Mucosa of stomach (tissue), 1 donor: ENCODE measurements at regions not wholly inside any gene's neighbourhood (a gene's known extent, or its start where the extent isn't known, plus 50 kb on each side); places are given as distances from the start of the nearest gene placed in this dataset.
"Not testable (repeated sequence)": the region's sequence is repeated elsewhere in the genome, so short reads cannot be mapped to it uniquely, and the experiment has no call there.

Experiments used
- H3K27me3 ChIP-seq: one replicate; pipeline ENCODE4 v1.7.0; 2013; ENCODE audit warnings: mild to moderate bottlenecking, low read length; ENCODE audit not compliant: control insufficient read depth, insufficient read depth
- H3K36me3 ChIP-seq: one replicate; pipeline ENCODE4 v1.7.0; 2013; ENCODE audit warnings: low read length; ENCODE audit not compliant: control insufficient read depth, insufficient read depth
- H3K4me1 ChIP-seq: one replicate; pipeline ENCODE4 v1.7.0; 2013; ENCODE audit warnings: mild to moderate bottlenecking, low read length; ENCODE audit not compliant: control insufficient read depth, insufficient read depth
- H3K4me3 ChIP-seq: one replicate; pipeline ENCODE4 v1.7.0; 2013; ENCODE audit warnings: low read length
- H3K9ac ChIP-seq: one replicate; pipeline ENCODE4 v1.7.0; 2013; ENCODE audit warnings: mild to moderate bottlenecking, low read length, moderate library complexity
- H3K9me3 ChIP-seq: one replicate; pipeline ENCODE4 v1.7.0; 2013; ENCODE audit warnings: mild to moderate bottlenecking, low read length, moderate library complexity; ENCODE audit not compliant: control insufficient read depth
- donor health status: Pancreatic carcinoma.

DNA sequence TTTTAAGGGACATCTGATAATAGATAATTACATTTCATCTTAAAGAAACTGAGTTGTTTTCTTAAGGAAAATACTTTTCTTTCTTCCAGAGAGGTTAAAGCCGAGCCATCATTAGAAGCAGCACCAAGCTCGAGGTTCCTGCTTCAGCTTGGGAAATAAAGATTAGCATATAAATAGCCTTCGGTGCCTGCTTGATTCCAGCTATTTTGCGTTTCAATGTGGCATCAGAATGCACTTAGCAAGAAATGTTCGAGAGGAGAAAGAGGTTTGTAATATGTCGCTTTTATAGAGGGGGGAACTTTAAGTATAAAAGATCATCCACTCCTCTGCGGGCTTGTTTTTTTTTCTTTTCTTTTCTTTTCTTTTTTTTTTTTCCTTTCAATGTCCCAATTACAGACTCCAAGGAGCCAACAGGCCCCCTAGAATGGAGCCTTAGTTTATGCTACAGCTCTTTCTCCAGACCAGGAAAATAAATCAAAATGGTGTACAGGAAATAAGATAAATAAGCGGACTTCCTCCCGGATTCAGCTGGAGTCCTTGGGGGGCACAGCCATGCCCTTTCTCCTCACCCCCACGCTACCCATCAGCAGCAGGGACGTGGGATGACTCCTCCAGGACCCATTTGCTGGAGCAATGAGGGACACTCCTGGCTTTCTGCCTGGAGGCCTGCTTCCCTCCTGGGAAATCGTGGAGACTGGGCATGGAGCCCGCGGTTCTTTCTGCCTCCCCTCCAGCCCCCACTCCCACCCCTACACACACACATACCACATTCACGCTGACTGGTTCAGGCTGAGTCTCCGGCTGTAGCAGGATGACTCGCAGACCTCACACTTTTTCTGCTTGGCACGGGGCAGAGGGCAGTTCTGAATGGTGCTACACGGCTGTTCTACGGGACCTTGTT is 131.6 kb downstream of the RRAGC start:
- H3K36me3 ChIP-seq = no peaks in the 10 kb centered on the region
- H3K9me3 ChIP-seq = no peaks in the 10 kb centered on the region
- peak overlapping the region; percentile 42 for H3K4me3 ChIP-seq
- peaks cover 34% of the 10 kb centered on the region for H3K4me1 ChIP-seq
- peak overlapping the region; percentile 27 for H3K9ac ChIP-seq
- H3K27me3 ChIP-seq = no peaks in the 10 kb centered on the region

DNA sequence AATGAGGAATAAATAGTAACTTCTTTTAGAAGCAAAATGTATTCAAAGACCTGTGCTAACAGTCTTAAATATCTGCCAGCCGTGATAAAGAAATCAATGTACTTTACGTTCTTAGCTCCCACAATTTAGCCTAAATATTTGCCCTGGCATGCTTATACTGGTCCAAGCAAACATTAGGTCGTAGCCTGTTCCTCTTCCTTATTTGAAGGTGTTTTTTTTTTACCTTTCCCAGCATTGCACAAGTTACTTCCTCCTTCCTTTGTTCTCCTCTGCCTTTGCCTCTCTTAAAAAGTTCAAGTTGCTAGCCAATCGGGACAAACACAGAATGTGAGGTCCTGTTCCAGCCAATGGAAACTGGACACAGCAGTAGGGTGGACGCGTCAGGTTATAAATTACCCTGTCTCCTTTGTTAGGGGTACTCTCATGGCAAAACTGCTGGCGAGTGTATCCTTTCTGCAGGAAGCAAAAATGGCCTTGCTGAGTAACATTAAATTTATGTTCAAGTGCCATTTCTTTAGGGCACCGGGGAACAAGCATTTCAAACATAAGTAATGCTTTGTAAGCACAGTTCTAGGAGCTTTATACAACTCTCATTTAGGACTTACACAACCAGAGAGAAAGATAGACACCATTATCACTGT is 134.1 kb downstream of the RRAGC start:
- not testable (repeated sequence) for H3K9me3 ChIP-seq, H3K36me3 ChIP-seq, H3K4me3 ChIP-seq, H3K27me3 ChIP-seq, H3K9ac ChIP-seq
- peaks cover 34% of the 10 kb centered on the region for H3K4me1 ChIP-seq

DNA sequence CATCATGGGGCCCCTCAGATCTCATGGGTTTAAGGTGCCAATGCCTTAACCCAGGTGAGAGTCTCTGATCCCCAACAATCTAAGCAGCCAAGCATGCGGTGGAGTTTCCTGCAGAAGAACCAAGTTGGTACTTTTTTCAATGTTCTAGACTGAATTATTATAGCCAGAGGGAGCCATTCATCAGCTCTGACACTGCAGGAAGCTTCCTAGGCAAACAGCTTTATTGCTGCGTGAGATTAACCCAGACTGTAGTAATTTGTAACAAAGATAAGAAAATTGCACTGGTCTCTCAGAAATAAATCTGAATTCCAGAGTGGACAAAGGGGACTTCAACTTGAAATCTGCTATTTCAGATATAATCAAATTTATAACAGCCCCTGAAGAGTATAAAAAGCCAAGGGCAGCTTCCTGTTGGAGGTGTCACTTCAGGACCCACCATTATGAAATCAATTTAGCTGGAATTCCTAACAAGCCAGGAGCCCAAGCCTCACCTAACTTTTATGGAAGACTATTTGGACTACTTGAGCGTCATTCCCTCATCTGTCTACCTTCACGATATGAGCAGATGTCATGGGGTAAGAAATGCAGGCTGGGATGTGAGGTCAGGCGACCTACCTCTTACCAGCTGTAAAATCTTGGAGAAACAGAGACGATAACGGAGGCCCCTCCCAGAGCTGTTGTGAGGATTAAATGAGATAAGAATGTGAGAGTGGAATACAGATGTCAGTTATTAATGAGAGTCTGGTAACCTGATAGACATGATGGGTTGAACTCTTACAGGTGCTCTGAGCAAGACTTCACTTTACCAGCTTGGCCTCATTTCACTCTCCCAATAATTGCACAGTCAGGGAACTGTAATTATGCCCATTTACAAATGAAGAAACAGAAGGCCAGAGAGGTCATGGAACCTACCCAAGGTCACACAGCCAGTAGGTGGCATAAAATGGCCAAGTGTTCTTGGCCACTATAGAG is 135.1 kb downstream of the RRAGC start:
- Histone ChIP-seq H3K27me3 (no peaks in the 10 kb centered on the region), H3K36me3 (no peaks in the 10 kb centered on the region), H3K9ac (no peak overlapping the region), H3K4me1 (peaks cover 34% of the 10 kb centered on the region), H3K4me3 (no peak overlapping the region), H3K9me3 (no peaks in the 10 kb centered on the region)

DNA sequence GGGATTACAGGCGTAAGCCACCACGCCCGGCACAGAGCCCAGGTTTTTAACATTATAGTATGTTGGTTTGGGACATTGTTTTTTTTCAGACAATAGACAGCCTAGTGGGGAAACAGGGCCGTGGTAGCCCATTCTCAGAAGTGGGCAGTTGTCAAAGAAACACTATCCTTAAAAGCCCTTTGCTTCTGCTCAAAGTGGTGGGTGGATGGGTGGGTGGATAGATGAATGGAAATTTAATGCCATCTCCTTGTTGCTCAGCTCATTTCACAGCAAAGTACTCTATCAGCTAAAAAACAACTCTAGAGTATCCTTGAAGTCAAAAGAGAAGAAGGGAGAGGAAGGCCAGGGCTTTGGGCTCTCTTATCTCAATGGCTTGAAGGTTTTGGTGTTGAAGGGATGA is 137.8 kb downstream of the RRAGC start:
- Histone ChIP-seq H3K9ac (no peak overlapping the region), H3K4me3 (no peak overlapping the region), H3K36me3 (no peaks in the 10 kb centered on the region), H3K27me3 (no peaks in the 10 kb centered on the region), H3K4me1 (peaks cover 26% of the 10 kb centered on the region), H3K9me3 (no peaks in the 10 kb centered on the region)

DNA sequence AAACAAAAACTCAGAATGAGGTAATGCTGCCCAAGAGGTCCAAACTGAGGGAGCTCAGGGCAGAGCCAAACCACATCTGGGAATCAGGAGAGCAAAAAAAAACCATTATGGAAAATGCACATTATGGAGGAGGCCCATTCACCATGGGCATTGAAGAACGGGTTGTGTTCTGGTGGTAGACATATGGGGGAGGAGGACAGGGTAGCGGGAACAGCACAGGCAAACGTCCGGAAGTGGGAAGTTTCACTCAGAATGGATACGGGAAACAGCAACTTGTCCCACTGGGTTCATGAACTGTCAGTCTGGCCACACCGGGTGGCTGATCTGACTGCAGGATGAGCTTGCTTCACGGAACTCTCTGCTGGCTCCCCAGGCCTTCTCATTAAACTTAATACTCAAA is 139.7 kb downstream of the RRAGC start:
- Histone ChIP-seq H3K9ac (no peak overlapping the region), H3K36me3 (no peaks in the 10 kb centered on the region), H3K4me1 (peaks cover 15% of the 10 kb centered on the region), H3K9me3 (no peaks in the 10 kb centered on the region), H3K27me3 (no peaks in the 10 kb centered on the region), H3K4me3 (no peak overlapping the region)

DNA sequence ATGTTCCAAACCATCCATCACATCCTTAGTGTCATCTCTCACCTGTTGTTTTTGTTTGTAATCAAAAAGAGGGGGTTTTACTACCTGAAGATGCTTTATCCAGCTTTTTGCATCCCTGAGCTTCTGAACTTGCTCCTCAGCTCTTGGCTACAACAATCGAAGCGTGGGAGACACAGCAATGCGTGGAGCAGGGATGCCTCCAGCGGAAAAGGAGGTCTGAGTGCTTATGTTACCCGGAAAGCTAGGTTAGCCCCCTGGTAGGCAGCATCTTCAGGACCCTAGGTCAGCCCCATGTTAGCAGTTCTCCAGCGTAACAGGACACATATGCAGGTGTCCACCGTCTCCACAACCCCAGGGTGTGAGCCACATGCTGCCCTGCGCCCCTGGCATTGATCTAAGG is 141.5 kb downstream of the RRAGC start:
- Histone ChIP-seq H3K36me3 (no peaks in the 10 kb centered on the region), H3K4me3 (no peak overlapping the region), H3K9me3 (no peaks in the 10 kb centered on the region), H3K27me3 (no peaks in the 10 kb centered on the region), H3K9ac (no peak overlapping the region), H3K4me1 (no peaks in the 10 kb centered on the region)

DNA sequence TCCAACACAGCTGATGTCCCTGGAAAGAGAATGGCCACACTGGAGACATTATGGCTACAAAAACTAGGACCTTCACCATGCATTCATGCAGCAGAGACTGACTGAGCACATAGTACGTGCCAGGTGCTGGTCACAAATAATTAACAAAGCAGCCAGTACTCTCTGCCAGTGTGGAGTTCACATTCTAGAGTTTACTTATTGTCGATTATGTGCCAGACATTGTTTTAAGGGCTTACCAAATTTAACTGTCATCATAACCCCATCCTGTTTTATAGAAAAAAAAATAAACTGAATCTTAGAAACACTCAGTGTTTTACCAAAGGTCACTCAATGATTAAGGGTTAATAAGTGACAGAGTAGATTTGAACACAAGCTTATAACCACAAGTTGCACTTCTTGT is 143.3 kb downstream of the RRAGC start:
- no peak overlapping the region for H3K4me3 ChIP-seq
- no peaks in the 10 kb centered on the region for H3K4me1 ChIP-seq
- no peaks in the 10 kb centered on the region for H3K36me3 ChIP-seq
- H3K9me3 ChIP-seq = no peaks in the 10 kb centered on the region
- H3K27me3 ChIP-seq = no peaks in the 10 kb centered on the region
- no peak overlapping the region for H3K9ac ChIP-seq

DNA sequence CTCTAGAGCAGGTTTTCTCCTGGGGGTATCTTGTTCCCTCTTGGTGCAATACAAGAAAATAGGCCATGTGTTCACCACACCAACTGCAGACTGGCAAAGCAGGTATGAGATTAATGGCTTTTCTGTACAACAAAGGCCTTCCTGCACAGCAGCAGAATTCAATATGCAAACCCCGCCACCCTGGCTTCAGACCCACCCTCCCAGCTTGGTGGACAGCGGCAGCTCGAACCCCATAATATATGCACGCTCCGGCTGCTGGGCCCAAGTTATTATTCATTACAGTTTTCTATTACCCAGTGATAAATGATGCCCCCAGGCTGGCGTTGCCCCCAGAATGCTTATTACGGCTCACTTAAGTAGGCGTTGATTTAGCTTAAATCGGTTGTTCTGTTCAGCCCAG is 144.2 kb downstream of the RRAGC start:
- Histone ChIP-seq H3K4me3 (no peak overlapping the region), H3K9me3 (no peaks in the 10 kb centered on the region), H3K27me3 (no peaks in the 10 kb centered on the region), H3K4me1 (no peaks in the 10 kb centered on the region), H3K36me3 (no peaks in the 10 kb centered on the region), H3K9ac (no peak overlapping the region)

DNA sequence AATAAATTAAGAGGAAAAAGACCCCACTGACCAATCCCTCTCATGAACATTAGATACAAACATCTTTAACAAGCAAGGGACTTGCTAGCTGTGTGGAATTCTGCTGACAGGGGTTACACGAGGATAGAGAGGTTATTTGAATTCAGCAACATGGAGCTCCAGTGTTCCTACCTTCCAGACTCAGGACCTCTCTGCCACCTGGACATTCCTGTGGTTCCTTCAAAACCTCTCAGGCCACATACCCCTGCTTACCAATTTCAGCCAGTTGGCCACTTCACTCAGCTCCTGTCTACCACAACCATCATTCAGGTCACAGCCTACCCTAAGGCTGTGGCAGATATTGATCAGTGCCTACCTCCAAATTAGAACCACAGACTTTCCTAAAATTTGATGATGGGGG is 147.5 kb downstream of the RRAGC start:
- Histone ChIP-seq H3K36me3 (no peaks in the 10 kb centered on the region), H3K4me1 (no peaks in the 10 kb centered on the region), H3K4me3 (no peak overlapping the region), H3K27me3 (no peaks in the 10 kb centered on the region), H3K9me3 (no peaks in the 10 kb centered on the region), H3K9ac (no peak overlapping the region)

DNA sequence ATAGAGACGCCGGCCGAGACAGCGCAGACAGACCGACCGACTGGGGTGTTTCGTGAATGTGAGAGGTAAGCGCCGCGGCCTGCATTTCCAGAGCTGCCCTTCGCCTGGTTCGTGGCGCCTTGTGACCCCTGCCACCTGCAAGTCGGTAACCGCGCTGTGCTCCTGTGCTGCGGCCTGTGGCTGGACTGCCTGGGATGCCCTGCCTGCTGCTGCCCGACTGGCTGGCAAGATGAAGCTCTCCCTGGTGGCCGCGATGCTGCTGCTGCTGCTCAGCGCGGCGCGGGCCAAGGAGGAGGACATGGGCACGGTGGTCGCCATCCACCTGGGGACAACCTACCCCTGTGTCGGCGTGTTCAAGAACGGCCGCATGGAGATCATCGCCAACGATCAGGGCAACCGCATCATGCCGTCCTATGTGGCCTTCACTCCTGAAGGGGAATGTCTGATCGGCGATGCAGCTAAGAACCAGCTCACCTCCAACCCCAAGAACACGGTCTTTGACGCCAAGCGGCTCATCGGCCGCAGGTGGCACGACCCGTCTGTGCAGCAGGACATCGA is 150.8 kb downstream of the RRAGC start:
- H3K27me3 ChIP-seq = no peaks in the 10 kb centered on the region
- H3K4me3 ChIP-seq = no peak overlapping the region
- no peaks in the 10 kb centered on the region for H3K36me3 ChIP-seq
- H3K9ac ChIP-seq = no peak overlapping the region
- no peaks in the 10 kb centered on the region for H3K4me1 ChIP-seq
- no peaks in the 10 kb centered on the region for H3K9me3 ChIP-seq

DNA sequence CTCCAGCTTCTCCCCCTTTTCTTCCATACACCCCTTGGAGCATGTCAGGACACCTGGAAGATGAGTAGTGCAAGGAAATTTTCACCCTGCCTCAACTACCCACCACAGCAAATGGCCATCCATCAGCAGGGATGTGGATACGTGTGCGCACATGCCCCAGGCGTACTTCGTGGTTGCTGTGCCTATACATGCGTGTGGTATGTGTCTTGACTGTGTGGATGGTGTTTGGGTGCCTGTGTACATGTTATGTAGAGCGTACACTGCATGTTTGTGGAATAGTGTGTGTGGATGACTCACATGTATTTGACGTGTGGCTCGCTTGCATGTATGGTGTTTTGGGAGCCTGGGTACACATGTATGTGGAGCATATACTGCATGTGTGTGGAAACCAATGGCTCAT is 158.5 kb downstream of the RRAGC start:
- Histone ChIP-seq H3K36me3 (no peaks in the 10 kb centered on the region), H3K9me3 (no peaks in the 10 kb centered on the region), H3K4me3 (no peak overlapping the region), H3K27me3 (no peaks in the 10 kb centered on the region), H3K9ac (no peak overlapping the region), H3K4me1 (no peaks in the 10 kb centered on the region)
